ENCODE measurements at regions not wholly inside any gene's neighbourhood (a gene's known extent, or its start where the extent isn't known, plus 50 kb on each side); places are given as distances from the start of the nearest gene placed in this dataset.

DNA sequence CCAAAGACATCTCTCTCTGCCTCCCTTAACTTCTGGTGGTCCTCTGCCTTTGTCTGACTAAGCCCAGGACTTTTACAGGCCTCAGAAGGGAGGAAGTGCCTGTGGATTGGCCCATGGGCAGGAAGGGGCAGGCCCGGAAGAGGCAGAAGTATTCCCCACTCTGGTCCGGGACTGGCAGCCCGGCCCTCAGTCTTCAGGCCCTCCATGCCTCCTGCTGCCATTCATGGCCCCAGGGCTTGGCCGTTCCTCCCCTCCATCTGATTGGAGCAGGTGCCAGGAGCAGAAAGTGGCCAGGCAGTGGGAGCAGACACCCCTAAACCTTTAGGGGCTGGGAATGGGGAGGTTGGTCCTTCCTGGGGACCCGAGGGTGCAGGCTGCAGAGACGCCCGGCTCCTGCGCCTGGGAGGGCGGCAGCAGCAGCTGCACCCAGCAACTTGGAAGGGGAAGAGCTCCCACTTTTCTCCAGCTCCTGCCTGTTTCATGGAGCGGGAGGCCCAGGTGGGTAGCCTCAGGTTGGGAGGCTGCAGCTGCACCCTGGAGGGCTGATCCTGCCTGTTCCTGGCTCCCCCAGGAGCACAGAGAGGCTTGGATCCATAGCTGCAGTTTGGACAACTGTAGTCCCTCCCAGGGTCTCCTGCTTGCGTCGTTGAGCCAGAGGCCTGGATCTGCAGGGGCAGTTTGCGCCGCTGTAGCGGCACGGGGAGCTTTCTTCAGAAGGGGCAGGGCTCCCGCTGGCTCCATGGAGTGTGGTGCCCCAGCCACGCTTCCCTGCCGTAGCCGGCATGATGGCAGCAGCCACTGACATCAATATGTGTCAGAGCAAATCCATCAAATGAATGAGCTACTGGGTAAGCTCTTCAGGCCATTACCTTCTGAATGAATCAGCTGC, 661.5 kb upstream of the NUDT12 start:
- H2AFZ ChIP-seq (ENCODE audit: low read length) = no peak overlapping the region

DNA sequence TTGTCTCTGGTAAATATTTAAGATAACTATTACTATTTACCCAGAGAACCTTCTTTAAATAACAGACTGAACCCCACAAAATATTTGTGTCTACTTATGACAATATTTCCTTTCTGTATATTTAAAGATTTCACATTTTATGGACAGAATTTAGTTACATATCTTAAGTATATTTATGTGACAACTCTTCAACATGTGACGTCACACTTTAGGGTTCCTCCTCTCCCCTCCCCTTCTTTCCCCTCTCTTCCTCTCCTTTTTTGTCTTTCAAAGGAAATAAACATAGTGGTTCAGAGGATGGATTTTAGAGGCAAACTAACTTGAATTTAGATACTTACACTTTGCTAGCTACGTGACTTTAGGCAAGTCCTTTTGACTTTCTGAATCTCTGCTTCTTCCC, 655.6 kb upstream of the NUDT12 start:
- Histone ChIP-seq H3K27me3 (ENCODE audit: insufficient read depth, low read length) (no peaks in the 10 kb centered on the region), H3K79me2 (ENCODE audit: insufficient read depth, low read length) (no peaks in the 10 kb centered on the region), H3F3A (ENCODE audit: insufficient read depth, low read length) (no peaks in the 10 kb centered on the region), H3K9me2 (ENCODE audit: low read depth, low read length) (no peaks in the 10 kb centered on the region), H3K9me3 (ENCODE audit: low read length) (no peaks in the 10 kb centered on the region), H3K27ac (ENCODE audit: low read depth, low read length, poor library complexity, severe bottlenecking) (no peak overlapping the region), H2AFZ (ENCODE audit: low read length) (no peak overlapping the region), H3K4me3 (ENCODE audit: low read depth, low read length, poor library complexity, severe bottlenecking) (no peak overlapping the region), H3K4me2 (ENCODE audit: low read length) (no peak overlapping the region), H3K36me3 (ENCODE audit: insufficient read depth, low read length) (no peaks in the 10 kb centered on the region), H3K9ac (ENCODE audit: low read length) (no peak overlapping the region), H3K4me1 (ENCODE audit: insufficient read depth, low read length, severe bottlenecking) (no peaks in the 10 kb centered on the region), H4K20me1 (ENCODE audit: insufficient read depth, low read length) (no peaks in the 10 kb centered on the region)
- TF ChIP-seq EZH2 (IDR thresholded peaks at IDR 0.05; ENCODE audit: borderline replicate concordance, low read length) = no peak

More for the DNA sequence above, 661.5 kb upstream of the NUDT12 start:
- no peaks in the 10 kb centered on the region for H3F3A ChIP-seq (ENCODE audit: insufficient read depth, low read length)
- no peak overlapping the region for H3K9ac ChIP-seq (ENCODE audit: low read length)
- H3K27ac ChIP-seq (ENCODE audit: low read depth, low read length, poor library complexity, severe bottlenecking) = no peak overlapping the region
- no peak overlapping the region for H3K4me3 ChIP-seq (ENCODE audit: low read depth, low read length, poor library complexity, severe bottlenecking)
- TF ChIP-seq EZH2 (IDR thresholded peaks at IDR 0.05; ENCODE audit: borderline replicate concordance, low read length) = no peak
- TF ChIP-seq, protein P1, sequence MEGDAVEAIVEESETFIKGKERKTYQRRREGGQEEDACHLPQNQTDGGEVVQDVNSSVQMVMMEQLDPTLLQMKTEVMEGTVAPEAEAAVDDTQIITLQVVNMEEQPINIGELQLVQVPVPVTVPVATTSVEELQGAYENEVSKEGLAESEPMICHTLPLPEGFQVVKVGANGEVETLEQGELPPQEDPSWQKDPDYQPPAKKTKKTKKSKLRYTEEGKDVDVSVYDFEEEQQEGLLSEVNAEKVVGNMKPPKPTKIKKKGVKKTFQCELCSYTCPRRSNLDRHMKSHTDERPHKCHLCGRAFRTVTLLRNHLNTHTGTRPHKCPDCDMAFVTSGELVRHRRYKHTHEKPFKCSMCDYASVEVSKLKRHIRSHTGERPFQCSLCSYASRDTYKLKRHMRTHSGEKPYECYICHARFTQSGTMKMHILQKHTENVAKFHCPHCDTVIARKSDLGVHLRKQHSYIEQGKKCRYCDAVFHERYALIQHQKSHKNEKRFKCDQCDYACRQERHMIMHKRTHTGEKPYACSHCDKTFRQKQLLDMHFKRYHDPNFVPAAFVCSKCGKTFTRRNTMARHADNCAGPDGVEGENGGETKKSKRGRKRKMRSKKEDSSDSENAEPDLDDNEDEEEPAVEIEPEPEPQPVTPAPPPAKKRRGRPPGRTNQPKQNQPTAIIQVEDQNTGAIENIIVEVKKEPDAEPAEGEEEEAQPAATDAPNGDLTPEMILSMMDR (IDR thresholded peaks at IDR 0.05; ENCODE audit: low read length) = no peak
- H3K36me3 ChIP-seq (ENCODE audit: insufficient read depth, low read length) = no peaks in the 10 kb centered on the region
- no peaks in the 10 kb centered on the region for H4K20me1 ChIP-seq (ENCODE audit: insufficient read depth, low read length)
- no peaks in the 10 kb centered on the region for H3K27me3 ChIP-seq (ENCODE audit: insufficient read depth, low read length)
- H3K4me1 ChIP-seq (ENCODE audit: insufficient read depth, low read length, severe bottlenecking) = no peaks in the 10 kb centered on the region
- no peak overlapping the region for H3K4me2 ChIP-seq (ENCODE audit: low read length)
- no peaks in the 10 kb centered on the region for H3K9me3 ChIP-seq (ENCODE audit: low read length)
- H3K79me2 ChIP-seq (ENCODE audit: insufficient read depth, low read length) = no peaks in the 10 kb centered on the region
- no peaks in the 10 kb centered on the region for H3K9me2 ChIP-seq (ENCODE audit: low read depth, low read length)

DNA sequence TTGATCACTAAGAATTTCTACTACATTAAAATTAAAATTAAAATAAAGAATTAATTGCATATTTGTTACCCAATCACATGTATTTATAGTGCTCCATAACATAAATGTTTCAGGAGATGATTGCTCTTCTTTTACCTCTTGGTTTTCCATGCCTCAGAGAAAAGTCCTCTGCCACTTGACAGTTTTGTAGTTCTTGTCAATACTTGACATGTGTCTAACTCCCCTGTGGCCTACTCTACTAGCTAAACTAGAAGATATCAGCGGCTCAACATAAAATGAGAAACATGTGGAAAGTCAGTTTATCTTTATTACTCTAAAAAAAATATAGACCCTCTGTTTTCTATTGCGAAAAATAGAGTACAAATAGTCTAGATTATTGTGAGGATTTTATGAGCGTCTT, 650.6 kb upstream of the NUDT12 start:
- Histone ChIP-seq H3F3A (ENCODE audit: insufficient read depth, low read length) (no peaks in the 10 kb centered on the region), H3K4me3 (ENCODE audit: low read depth, low read length, poor library complexity, severe bottlenecking) (no peak overlapping the region), H3K79me2 (ENCODE audit: insufficient read depth, low read length) (no peaks in the 10 kb centered on the region), H3K9ac (ENCODE audit: low read length) (no peak overlapping the region), H4K20me1 (ENCODE audit: insufficient read depth, low read length) (no peaks in the 10 kb centered on the region), H3K9me2 (ENCODE audit: low read depth, low read length) (no peaks in the 10 kb centered on the region), H3K27ac (ENCODE audit: low read depth, low read length, poor library complexity, severe bottlenecking) (no peak overlapping the region), H2AFZ (ENCODE audit: low read length) (no peak overlapping the region), H3K4me2 (ENCODE audit: low read length) (no peak overlapping the region), H3K4me1 (ENCODE audit: insufficient read depth, low read length, severe bottlenecking) (no peaks in the 10 kb centered on the region), H3K9me3 (ENCODE audit: low read length) (no peaks in the 10 kb centered on the region), H3K27me3 (ENCODE audit: insufficient read depth, low read length) (no peaks in the 10 kb centered on the region), H3K36me3 (ENCODE audit: insufficient read depth, low read length) (no peaks in the 10 kb centered on the region)
- TF ChIP-seq, protein P1 (IDR thresholded peaks at IDR 0.05; ENCODE audit: low read length) = no peak
- no peak for TF ChIP-seq EZH2 (IDR thresholded peaks at IDR 0.05; ENCODE audit: borderline replicate concordance, low read length)
